GM12878 (cell line): ENCODE measurements at regions not wholly inside any gene's neighbourhood (a gene's known extent, or its start where the extent isn't known, plus 50 kb on each side); places are given as distances from the start of the nearest gene placed in this dataset.

Experiments used
- CEBPB ChIP-seq, 2 experiments: fragments of 150-350 bp in 1 of 2; IDR thresholded peaks; 2 replicates each; pipeline ENCODE4 v1.6.1; 2012 to 2014; ENCODE audit warnings: low read depth in 2 of 2, low read length in 2 of 2, borderline replicate concordance in 1 of 2, inconsistent platforms in 1 of 2
- EZH2 ChIP-seq: IDR thresholded peaks from 2 replicates; pipeline ENCODE4 v1.6.1; 2012; ENCODE audit warnings: low read depth, mild to moderate bottlenecking, control low read depth, inconsistent platforms, low read length, borderline replicate concordance; ENCODE audit not compliant: control insufficient read depth
- NRF1 ChIP-seq: conservative IDR thresholded peaks from 2 replicates; pipeline ENCODE4 v1.6.1; 2011; ENCODE audit warnings: mild to moderate bottlenecking, low read depth, low read length, improper control_type of control experiment
- POLR2A ChIP-seq: IDR thresholded peaks from 2 replicates; pipeline ENCODE4 v1.6.1; 2011; ENCODE audit warnings: low read depth, mild to moderate bottlenecking, low read length
- POLR2AphosphoS5 ChIP-seq: IDR thresholded peaks from 2 replicates; pipeline ENCODE4 v1.6.1; 2011; ENCODE audit warnings: mild to moderate bottlenecking, low read length, inconsistent platforms
- TCF12 ChIP-seq: IDR thresholded peaks from 2 replicates; pipeline ENCODE4 v1.6.1; 2011; ENCODE audit warnings: low read depth, mild to moderate bottlenecking, low read length
- TF ChIP-seq, protein P1 (sequence below): fragments of 450-650 bp; IDR thresholded peaks from 2 replicates; pipeline ENCODE4 v1.6.1; 2014; ENCODE audit warnings: mild to moderate bottlenecking
- TF ChIP-seq, protein P2 (sequence below), 3 experiments: IDR thresholded peaks in 2 of 3; conservative IDR thresholded peaks in 1 of 3; 2 replicates each; pipeline ENCODE4 v1.5.1; 2011; ENCODE audit warnings: low read depth in 3 of 3, low read length in 3 of 3, mild to moderate bottlenecking in 3 of 3, control low read depth in 2 of 3, moderate library complexity in 2 of 3, inconsistent platforms in 1 of 3, mixed read lengths in 1 of 3; ENCODE audit not compliant: control insufficient read depth in 2 of 3, insufficient read depth in 1 of 3; ENCODE audit errors: extremely low read depth in 1 of 3
- TF ChIP-seq, protein P3 (sequence below): fragments of 450-650 bp; IDR thresholded peaks from 2 replicates; pipeline ENCODE4 v1.6.1; 2017; ENCODE audit warnings: antibody characterized with exemption, mild to moderate bottlenecking, moderate library complexity

DNA sequence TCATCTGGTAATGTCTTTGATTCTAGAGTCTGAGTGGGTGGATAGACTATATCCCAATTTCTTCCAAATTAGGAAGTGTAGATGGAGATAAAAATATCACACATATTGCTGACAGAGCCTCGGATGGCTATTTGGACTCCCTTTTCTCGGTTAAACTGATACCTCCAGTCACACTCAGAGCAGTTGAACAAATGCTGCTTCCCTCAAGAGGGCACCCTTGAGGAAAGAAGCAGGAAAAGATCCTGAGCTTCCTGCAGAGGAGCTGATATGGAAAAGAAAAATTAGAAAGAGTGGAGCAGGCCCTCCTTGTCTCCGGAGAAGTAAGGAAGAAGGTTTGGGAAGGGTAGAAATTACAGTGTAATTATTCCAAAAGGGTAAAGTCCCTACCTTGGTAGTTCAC is 96.2 kb upstream of the CCSER1 start:
- TF ChIP-seq CEBPB (IDR thresholded peaks at IDR 0.05; ENCODE audit: borderline replicate concordance in 1 of 2, low read depth in 2 of 2, low read length in 2 of 2) (no peak), EZH2 (no peak), POLR2AphosphoS5 (no peak), POLR2A (no peak), NRF1 (no peak), TCF12 (no peak)
- TF ChIP-seq, protein P1, sequence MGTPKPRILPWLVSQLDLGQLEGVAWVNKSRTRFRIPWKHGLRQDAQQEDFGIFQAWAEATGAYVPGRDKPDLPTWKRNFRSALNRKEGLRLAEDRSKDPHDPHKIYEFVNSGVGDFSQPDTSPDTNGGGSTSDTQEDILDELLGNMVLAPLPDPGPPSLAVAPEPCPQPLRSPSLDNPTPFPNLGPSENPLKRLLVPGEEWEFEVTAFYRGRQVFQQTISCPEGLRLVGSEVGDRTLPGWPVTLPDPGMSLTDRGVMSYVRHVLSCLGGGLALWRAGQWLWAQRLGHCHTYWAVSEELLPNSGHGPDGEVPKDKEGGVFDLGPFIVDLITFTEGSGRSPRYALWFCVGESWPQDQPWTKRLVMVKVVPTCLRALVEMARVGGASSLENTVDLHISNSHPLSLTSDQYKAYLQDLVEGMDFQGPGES = no peak
- TF ChIP-seq, protein P2, sequence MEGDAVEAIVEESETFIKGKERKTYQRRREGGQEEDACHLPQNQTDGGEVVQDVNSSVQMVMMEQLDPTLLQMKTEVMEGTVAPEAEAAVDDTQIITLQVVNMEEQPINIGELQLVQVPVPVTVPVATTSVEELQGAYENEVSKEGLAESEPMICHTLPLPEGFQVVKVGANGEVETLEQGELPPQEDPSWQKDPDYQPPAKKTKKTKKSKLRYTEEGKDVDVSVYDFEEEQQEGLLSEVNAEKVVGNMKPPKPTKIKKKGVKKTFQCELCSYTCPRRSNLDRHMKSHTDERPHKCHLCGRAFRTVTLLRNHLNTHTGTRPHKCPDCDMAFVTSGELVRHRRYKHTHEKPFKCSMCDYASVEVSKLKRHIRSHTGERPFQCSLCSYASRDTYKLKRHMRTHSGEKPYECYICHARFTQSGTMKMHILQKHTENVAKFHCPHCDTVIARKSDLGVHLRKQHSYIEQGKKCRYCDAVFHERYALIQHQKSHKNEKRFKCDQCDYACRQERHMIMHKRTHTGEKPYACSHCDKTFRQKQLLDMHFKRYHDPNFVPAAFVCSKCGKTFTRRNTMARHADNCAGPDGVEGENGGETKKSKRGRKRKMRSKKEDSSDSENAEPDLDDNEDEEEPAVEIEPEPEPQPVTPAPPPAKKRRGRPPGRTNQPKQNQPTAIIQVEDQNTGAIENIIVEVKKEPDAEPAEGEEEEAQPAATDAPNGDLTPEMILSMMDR (IDR thresholded peaks at IDR 0.05 in 2 of 3, conservative IDR thresholded peaks at IDR 0.05 in 1 of 3; ENCODE audit: control insufficient read depth in 2 of 3, extremely low read depth in 1 of 3, insufficient read depth in 1 of 3, low read depth in 3 of 3, low read length in 3 of 3) = no peak
- TF ChIP-seq, protein P3, sequence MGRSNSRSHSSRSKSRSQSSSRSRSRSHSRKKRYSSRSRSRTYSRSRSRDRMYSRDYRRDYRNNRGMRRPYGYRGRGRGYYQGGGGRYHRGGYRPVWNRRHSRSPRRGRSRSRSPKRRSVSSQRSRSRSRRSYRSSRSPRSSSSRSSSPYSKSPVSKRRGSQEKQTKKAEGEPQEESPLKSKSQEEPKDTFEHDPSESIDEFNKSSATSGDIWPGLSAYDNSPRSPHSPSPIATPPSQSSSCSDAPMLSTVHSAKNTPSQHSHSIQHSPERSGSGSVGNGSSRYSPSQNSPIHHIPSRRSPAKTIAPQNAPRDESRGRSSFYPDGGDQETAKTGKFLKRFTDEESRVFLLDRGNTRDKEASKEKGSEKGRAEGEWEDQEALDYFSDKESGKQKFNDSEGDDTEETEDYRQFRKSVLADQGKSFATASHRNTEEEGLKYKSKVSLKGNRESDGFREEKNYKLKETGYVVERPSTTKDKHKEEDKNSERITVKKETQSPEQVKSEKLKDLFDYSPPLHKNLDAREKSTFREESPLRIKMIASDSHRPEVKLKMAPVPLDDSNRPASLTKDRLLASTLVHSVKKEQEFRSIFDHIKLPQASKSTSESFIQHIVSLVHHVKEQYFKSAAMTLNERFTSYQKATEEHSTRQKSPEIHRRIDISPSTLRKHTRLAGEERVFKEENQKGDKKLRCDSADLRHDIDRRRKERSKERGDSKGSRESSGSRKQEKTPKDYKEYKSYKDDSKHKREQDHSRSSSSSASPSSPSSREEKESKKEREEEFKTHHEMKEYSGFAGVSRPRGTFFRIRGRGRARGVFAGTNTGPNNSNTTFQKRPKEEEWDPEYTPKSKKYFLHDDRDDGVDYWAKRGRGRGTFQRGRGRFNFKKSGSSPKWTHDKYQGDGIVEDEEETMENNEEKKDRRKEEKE = no peak
